IPS DF 6.9 (cell line): ENCODE measurements at regions not wholly inside any gene's neighbourhood (a gene's known extent, or its start where the extent isn't known, plus 50 kb on each side); places are given as distances from the start of the nearest gene placed in this dataset.

Experiments used
- DNase-seq: peaks from one replicate; pipeline ENCODE4 v3.0.0-alpha.2; 2013; ENCODE audit warnings: low read depth, low spot score
- H3K27ac ChIP-seq: one replicate; pipeline ENCODE4 v1.5.1; 2013; ENCODE audit warnings: low read length, control low read depth
- H3K27me3 ChIP-seq: 2 replicates; pipeline ENCODE4 v1.6.1; 2013; ENCODE audit warnings: mild to moderate bottlenecking, low read length; ENCODE audit not compliant: control insufficient read depth, insufficient read depth
- H3K36me3 ChIP-seq: 2 replicates; pipeline ENCODE4 v1.6.1; 2013; ENCODE audit warnings: low read length; ENCODE audit not compliant: control insufficient read depth, insufficient read depth
- H3K4me1 ChIP-seq: 2 replicates; pipeline ENCODE4 v1.6.1; 2013; ENCODE audit warnings: low read length; ENCODE audit not compliant: control insufficient read depth, insufficient read depth
- H3K4me3 ChIP-seq: 2 replicates; pipeline ENCODE4 v1.5.1; 2013; ENCODE audit warnings: mild to moderate bottlenecking, low read length
- H3K9me3 ChIP-seq: 2 replicates; pipeline ENCODE4 v1.6.1; 2013; ENCODE audit warnings: low read length, inconsistent platforms; ENCODE audit not compliant: control insufficient read depth, insufficient read depth
- whole genome bisulfite sequencing: extraction: QIAGEN DNeasy Blood & Tissue Kit; methylation state at CpG from one replicate; pipeline ENCODE4 v1.1.7; 2013; ENCODE audit warnings: mixed read lengths, missing lambda C conversion rate; ENCODE audit not compliant: insufficient read length, insufficient coverage; 5-methylcytosine and 5-hydroxymethylcytosine counted together

GRCh38 chr1:190540366-190540765 is 62.7 kb upstream of the BRINP3 start:
- no peaks in the 10 kb centered on the region for H3K9me3 ChIP-seq
- no peaks in the 10 kb centered on the region for H3K27me3 ChIP-seq
- H3K36me3 ChIP-seq, result no peaks in the 10 kb centered on the region
- no peak for DNase-seq
- no peaks in the 10 kb centered on the region for H3K4me1 ChIP-seq
- H3K27ac ChIP-seq, result no peak overlapping the region
- H3K4me3 ChIP-seq, result no peak overlapping the region

GRCh38 chr1:190551638-190552037 is 74.0 kb upstream of the BRINP3 start:
- WGBS, result no CpG with 5 or more reads among the region's 1 CpG
- H3K4me3 ChIP-seq, result no peak overlapping the region
- no peaks in the 10 kb centered on the region for H3K9me3 ChIP-seq
- no peaks in the 10 kb centered on the region for H3K4me1 ChIP-seq
- no peak for DNase-seq
- H3K27me3 ChIP-seq, result no peaks in the 10 kb centered on the region
- H3K36me3 ChIP-seq, result no peaks in the 10 kb centered on the region
- no peak overlapping the region for H3K27ac ChIP-seq

DNA sequence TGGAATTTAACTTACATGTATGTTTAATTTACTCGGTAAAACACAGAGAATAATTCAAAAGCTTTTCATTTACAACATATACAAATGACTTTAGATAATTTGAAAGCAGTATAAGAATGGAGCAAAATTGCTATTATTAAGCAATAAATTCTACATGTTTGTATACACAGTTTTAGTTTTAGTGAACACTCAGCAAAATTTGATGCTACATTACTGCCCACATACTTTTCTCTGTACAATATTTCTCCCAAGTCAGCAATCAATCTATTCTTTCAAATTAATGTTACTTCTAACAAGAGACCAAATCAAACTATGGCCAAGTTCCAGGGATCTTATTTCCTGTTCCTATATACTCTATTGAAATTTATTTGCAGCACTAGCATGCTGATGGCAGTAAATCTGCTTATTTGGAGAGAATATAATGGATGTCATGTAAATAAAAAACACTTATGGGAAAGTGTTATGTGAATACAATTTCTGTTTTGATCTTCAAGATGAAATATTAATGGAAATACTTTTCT is 82.6 kb upstream of the BRINP3 start:
- Histone ChIP-seq H3K4me3 (no peak overlapping the region), H3K27ac (no peak overlapping the region), H3K9me3 (no peaks in the 10 kb centered on the region), H3K4me1 (no peaks in the 10 kb centered on the region), H3K27me3 (no peaks in the 10 kb centered on the region), H3K36me3 (no peaks in the 10 kb centered on the region)
- WGBS, result no CpG with 5 or more reads among the region's 1 CpG
- DNase-seq, result no peak

DNA sequence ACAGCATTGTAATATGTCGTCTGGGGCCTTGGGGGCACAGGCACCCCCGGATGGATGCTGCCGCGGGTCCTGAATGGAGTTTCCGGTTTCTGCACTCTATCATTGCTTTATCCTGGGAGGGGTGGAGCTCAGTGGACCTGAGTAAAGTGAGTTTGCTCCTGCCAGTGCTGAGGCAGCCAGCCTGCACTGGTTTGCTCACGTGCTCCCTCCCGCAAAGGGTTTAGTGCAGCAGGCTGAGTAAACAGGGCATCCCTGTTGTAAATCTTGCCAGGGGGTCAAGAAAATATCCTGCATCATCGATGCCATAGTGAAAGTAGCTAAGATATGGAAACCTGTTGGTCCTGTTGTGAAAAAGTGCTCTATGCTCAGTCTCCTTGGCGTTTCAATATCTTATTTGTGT is 85.6 kb upstream of the BRINP3 start:
- WGBS, result no CpG with 5 or more reads among the region's 9 CpGs
- no peak for DNase-seq
- no peaks in the 10 kb centered on the region for H3K27me3 ChIP-seq
- H3K36me3 ChIP-seq, result no peaks in the 10 kb centered on the region
- H3K9me3 ChIP-seq, result no peaks in the 10 kb centered on the region
- H3K27ac ChIP-seq, result no peak overlapping the region
- no peaks in the 10 kb centered on the region for H3K4me1 ChIP-seq
- H3K4me3 ChIP-seq, result no peak overlapping the region

GRCh38 chr1:190564117-190564516 is 86.5 kb upstream of the BRINP3 start:
- Histone ChIP-seq H3K9me3 (no peaks in the 10 kb centered on the region), H3K27ac (no peak overlapping the region), H3K4me3 (no peak overlapping the region), H3K36me3 (no peaks in the 10 kb centered on the region), H3K27me3 (no peaks in the 10 kb centered on the region), H3K4me1 (no peaks in the 10 kb centered on the region)
- no CpG with 5 or more reads among the region's 2 CpGs for WGBS
- DNase-seq, result no peak

- WGBS, result no CpG with 5 or more reads among the region's 5 CpGs
Measured at GRCh38 chr1:190578017-190578416, 100.4 kb upstream of the BRINP3 start.

DNA sequence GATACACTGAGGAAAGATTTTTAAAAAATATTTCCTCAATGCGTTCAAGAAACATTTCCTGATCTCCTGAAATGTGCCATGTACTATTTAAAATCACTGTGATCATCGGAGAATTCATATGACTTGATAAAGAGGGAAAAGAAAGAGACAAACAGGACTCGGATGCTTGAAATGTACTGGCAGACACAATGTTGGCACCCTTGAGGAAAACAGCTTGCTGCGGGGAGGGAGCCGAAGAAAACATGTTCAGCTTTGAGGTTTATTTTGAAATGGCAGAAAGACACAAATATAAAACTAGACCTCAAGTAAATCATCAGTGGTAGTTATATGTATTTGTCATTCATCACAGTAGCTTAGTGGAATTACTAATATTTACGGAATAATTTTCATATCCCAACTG is 100.9 kb upstream of the BRINP3 start:
- no peak for DNase-seq
- WGBS, result no CpG with 5 or more reads among the region's 6 CpGs
- H3K4me3 ChIP-seq, result no peak overlapping the region
- H3K27ac ChIP-seq, result no peak overlapping the region
- no peaks in the 10 kb centered on the region for H3K27me3 ChIP-seq
- H3K4me1 ChIP-seq, result no peaks in the 10 kb centered on the region
- H3K36me3 ChIP-seq, result no peaks in the 10 kb centered on the region
- H3K9me3 ChIP-seq, result no peaks in the 10 kb centered on the region

More at GRCh38 chr1:190578017-190578416, 100.4 kb upstream of the BRINP3 start:
- Histone ChIP-seq H3K27ac (no peak overlapping the region), H3K4me3 (no peak overlapping the region), H3K9me3 (no peaks in the 10 kb centered on the region), H3K4me1 (no peaks in the 10 kb centered on the region), H3K27me3 (no peaks in the 10 kb centered on the region), H3K36me3 (no peaks in the 10 kb centered on the region)
- no peak for DNase-seq

- Histone ChIP-seq H3K9me3 (no peaks in the 10 kb centered on the region), H3K4me3 (no peak overlapping the region), H3K4me1 (no peaks in the 10 kb centered on the region), H3K36me3 (no peaks in the 10 kb centered on the region), H3K27ac (no peak overlapping the region), H3K27me3 (no peaks in the 10 kb centered on the region)
- WGBS, result no CpG with 5 or more reads among the region's 1 CpG
- DNase-seq, result no peak
Measured at GRCh38 chr1:190579552-190580193, 102.0 kb upstream of the BRINP3 start.

GRCh38 chr1:190583862-190584261 is 106.2 kb upstream of the BRINP3 start:
- Histone ChIP-seq H3K27ac (no peak overlapping the region), H3K27me3 (no peaks in the 10 kb centered on the region), H3K9me3 (no peaks in the 10 kb centered on the region), H3K36me3 (no peaks in the 10 kb centered on the region), H3K4me1 (no peaks in the 10 kb centered on the region), H3K4me3 (no peak overlapping the region)
- no peak for DNase-seq
- WGBS, result no CpG with 5 or more reads among the region's 3 CpGs

DNA sequence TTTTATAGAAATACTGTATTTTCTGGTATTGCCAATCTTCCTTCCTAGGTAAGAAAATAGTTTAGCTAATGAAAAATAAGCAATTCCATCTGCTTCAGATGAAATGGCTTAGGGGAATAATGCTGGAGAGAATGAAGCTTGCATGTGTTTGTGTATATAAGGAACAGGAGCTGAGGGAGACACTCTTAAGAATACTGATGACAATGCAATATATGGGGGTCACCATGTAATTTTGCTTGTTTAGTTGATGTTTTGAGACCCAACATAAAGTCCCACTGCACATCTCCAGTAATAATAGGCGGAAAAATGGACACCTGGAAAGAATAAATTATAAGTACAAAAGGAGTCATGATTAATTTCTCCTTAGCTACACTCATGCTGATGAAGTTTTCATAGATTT is 110.8 kb upstream of the BRINP3 start:
- DNase-seq, result no peak
- Histone ChIP-seq H3K36me3 (no peaks in the 10 kb centered on the region), H3K27ac (no peak overlapping the region), H3K4me1 (no peaks in the 10 kb centered on the region), H3K4me3 (no peak overlapping the region), H3K27me3 (no peaks in the 10 kb centered on the region), H3K9me3 (no peaks in the 10 kb centered on the region)
- WGBS, result no CpG with 5 or more reads among the region's 1 CpG

GRCh38 chr1:190595438-190595837 is 117.8 kb upstream of the BRINP3 start:
- no peak overlapping the region for H3K27ac ChIP-seq
- no peaks in the 10 kb centered on the region for H3K36me3 ChIP-seq
- DNase-seq, result no peak
- no peaks in the 10 kb centered on the region for H3K4me1 ChIP-seq
- H3K4me3 ChIP-seq, result no peak overlapping the region
- H3K9me3 ChIP-seq, result no peaks in the 10 kb centered on the region
- H3K27me3 ChIP-seq, result peaks cover 3% of the 10 kb centered on the region; the same call in 1 of the 2 replicates
- WGBS, result no CpG with 5 or more reads among the region's 2 CpGs
